Epithelial cell of esophagus (primary cell): ENCODE measurements at regions not wholly inside any gene's neighbourhood (a gene's known extent, or its start where the extent isn't known, plus 50 kb on each side); places are given as distances from the start of the nearest gene placed in this dataset.
"Not testable (repeated sequence)": the region's sequence is repeated elsewhere in the genome, so short reads cannot be mapped to it uniquely, and the experiment has no call there.

Experiments
- DNase-seq: peaks from one replicate; pipeline ENCODE4 v3.0.0; 2010; ENCODE audit warnings: low read depth
- H3K4me3 ChIP-seq: 2 replicates; pipeline ENCODE4 v1.5.1; 2011; ENCODE audit warnings: mild to moderate bottlenecking, low read length, control low read depth
- CTCF ChIP-seq: IDR thresholded peaks from 2 replicates; pipeline ENCODE4 v1.5.1; 2011; ENCODE audit warnings: low read depth, mild to moderate bottlenecking, low read length, control low read depth, inconsistent platforms; ENCODE audit not compliant: insufficient read depth; ENCODE audit errors: missing control alignments

GRCh38 chr16:63653044-63653839 lies 1468.6 kb downstream of the CDH11 start:
- no peak for TF ChIP-seq CTCF
- no peak overlapping the region for H3K4me3 ChIP-seq
- peak; percentile 27 for DNase-seq

DNA sequence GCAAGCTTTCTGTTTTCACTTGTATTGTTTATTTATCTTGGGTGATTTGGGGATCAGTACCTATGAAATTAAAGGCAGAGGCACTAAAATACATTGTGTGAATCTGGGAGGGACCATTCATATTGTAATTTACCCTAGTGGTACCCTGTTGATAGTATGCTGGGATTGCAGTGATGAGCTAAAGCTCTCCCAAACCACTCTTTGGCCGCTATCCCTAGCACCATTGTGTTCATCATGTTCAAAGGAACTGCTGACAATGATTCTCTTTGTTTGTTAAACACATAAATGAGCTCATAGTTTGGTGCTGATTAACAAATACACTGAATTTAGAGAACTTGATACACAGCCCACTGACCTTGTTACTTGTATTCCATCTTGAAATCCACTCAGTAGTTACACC lies 1469.8 kb downstream of the CDH11 start:
- H3K4me3 ChIP-seq = no peak overlapping the region
- no peak for TF ChIP-seq CTCF
- DNase-seq = no peak

GRCh38 chr16:63650550-63650949 lies 1471.3 kb downstream of the CDH11 start:
- DNase-seq = no peak
- H3K4me3 ChIP-seq = no peak overlapping the region
- no peak for TF ChIP-seq CTCF

GRCh38 chr16:63633706-63634445 lies 1488.0 kb downstream of the CDH11 start:
- not testable (repeated sequence) for DNase-seq, H3K4me3 ChIP-seq

- no peak overlapping the region for H3K4me3 ChIP-seq
- no peak for DNase-seq
- no peak for TF ChIP-seq CTCF
Observed at GRCh38 chr16:63629272-63629671, 1492.6 kb downstream of the CDH11 start.

- no peak for DNase-seq
- no peak for TF ChIP-seq CTCF
- H3K4me3 ChIP-seq = no peak overlapping the region
Observed at GRCh38 chr16:63628812-63629211, 1493.1 kb downstream of the CDH11 start.

DNA sequence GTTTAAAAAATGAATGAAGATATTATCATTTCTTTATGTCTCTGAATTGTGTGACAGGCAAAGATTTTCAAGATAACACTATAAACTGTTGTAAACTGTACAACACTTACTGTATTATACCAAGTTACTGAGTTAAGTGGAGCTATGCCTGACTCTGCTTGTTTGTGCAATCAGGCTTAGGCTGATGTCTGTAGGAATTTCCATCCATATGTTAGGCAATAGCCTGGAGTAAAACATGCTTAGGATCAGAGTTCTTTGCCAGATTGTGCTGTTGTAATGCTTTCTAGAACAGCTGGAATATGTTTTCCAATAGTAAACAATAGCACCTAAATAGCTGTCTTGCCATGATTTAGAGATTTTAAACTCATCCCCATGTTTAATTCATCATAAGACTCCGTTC lies 1496.7 kb downstream of the CDH11 start:
- no peak for TF ChIP-seq CTCF
- DNase-seq = peak; percentile 14
- no peak overlapping the region for H3K4me3 ChIP-seq
